ENCODE measurements at regions not wholly inside any gene's neighbourhood (a gene's known extent, or its start where the extent isn't known, plus 50 kb on each side); places are given as distances from the start of the nearest gene placed in this dataset.

- no peak for TF ChIP-seq CTCF (IDR thresholded peaks at IDR 0.05)
- TF ChIP-seq POLR2A (IDR thresholded peaks at IDR 0.05) = no peak
- TF ChIP-seq EP300 (IDR thresholded peaks at IDR 0.05) = no peak
- no peak for TF ChIP-seq POLR2AphosphoS5 (IDR thresholded peaks at IDR 0.05)
- WGBS, 5 donors = 85 to 93% (median 87%) methylated on average over 7 of the region's 7 CpGs
- Histone ChIP-seq H3K4me1 (no peaks in the 10 kb centered on the region), H3K9me3 (peaks cover 6 to 39% (median 35%) of the 10 kb centered on the region in 4 donors), H3K4me3 (no peak overlapping the region), H3K27me3 (peaks cover 0 to 48% (median 8%) of the 10 kb centered on the region in 3 donors), H3K27ac (no peak overlapping the region), H3K36me3 (no peaks in the 10 kb centered on the region)
- no peak for DNase-seq
- intact Hi-C loops (cut with DNase I; ENCODE audit: low total_unique reads) = no loop called here
Observed at GRCh38 chr22:19645905-19646304, 68.4 kb upstream of the SEPTIN5 start.

GRCh38 chr22:19646383-19646782 lies 67.9 kb upstream of the SEPTIN5 start:
- no peak for DNase-seq
- intact Hi-C loops (cut with DNase I; ENCODE audit: low total_unique reads) = no loop called here
- no peaks in the 10 kb centered on the region for H3K36me3 ChIP-seq
- no peak for TF ChIP-seq EP300 (IDR thresholded peaks at IDR 0.05)
- TF ChIP-seq CTCF (IDR thresholded peaks at IDR 0.05) = no peak
- TF ChIP-seq POLR2AphosphoS5 (IDR thresholded peaks at IDR 0.05) = no peak
- no peak for TF ChIP-seq POLR2A (IDR thresholded peaks at IDR 0.05)
- H3K27me3 ChIP-seq = peaks cover 0 to 44% (median 6%) of the 10 kb centered on the region in 3 donors
- no peaks in the 10 kb centered on the region for H3K4me1 ChIP-seq
- no peak overlapping the region for H3K27ac ChIP-seq
- no peak overlapping the region for H3K4me3 ChIP-seq
- H3K9me3 ChIP-seq = peaks cover 6 to 39% (median 35%) of the 10 kb centered on the region in 4 donors
- 70 to 90% (median 83%) methylated on average over 3 of the region's 3 CpGs for WGBS, 5 donors

GRCh38 chr22:19648419-19648929 lies 65.8 kb upstream of the SEPTIN5 start:
- no peak overlapping the region for H3K4me3 ChIP-seq
- no peak overlapping the region for H3K27ac ChIP-seq
- no peaks in the 10 kb centered on the region for H3K36me3 ChIP-seq
- H3K27me3 ChIP-seq = peaks cover 0 to 28% (median 0%) of the 10 kb centered on the region in 3 donors
- WGBS, 5 donors = 64 to 96% (median 94%) methylated on average over 3 of the region's 3 CpGs
- intact Hi-C loops (cut with DNase I; ENCODE audit: low total_unique reads) = no loop called here
- no peaks in the 10 kb centered on the region for H3K4me1 ChIP-seq
- peaks cover 6 to 39% (median 35%) of the 10 kb centered on the region in 4 donors for H3K9me3 ChIP-seq
- no peak for DNase-seq
- TF ChIP-seq POLR2A (IDR thresholded peaks at IDR 0.05) = no peak
- no peak for TF ChIP-seq POLR2AphosphoS5 (IDR thresholded peaks at IDR 0.05)
- TF ChIP-seq EP300 (IDR thresholded peaks at IDR 0.05) = no peak
- no peak for TF ChIP-seq CTCF (IDR thresholded peaks at IDR 0.05)

- intact Hi-C loops (cut with DNase I; ENCODE audit: low total_unique reads) = no loop called here
- Histone ChIP-seq H3K27me3 (no peaks in the 10 kb centered on the region), H3K27ac (no peak overlapping the region), H3K4me3 (no peak overlapping the region), H3K9me3 (peaks cover 6 to 27% (median 24%) of the 10 kb centered on the region in 4 donors), H3K4me1 (no peaks in the 10 kb centered on the region), H3K36me3 (no peaks in the 10 kb centered on the region)
- DNase-seq = no peak
- TF ChIP-seq POLR2AphosphoS5 (IDR thresholded peaks at IDR 0.05) (no peak), EP300 (IDR thresholded peaks at IDR 0.05) (no peak), CTCF (IDR thresholded peaks at IDR 0.05) (no peak), POLR2A (IDR thresholded peaks at IDR 0.05) (no peak)
- 48 to 65% (median 54%) methylated on average over 6 of the region's 6 CpGs for WGBS, 5 donors
Observed at GRCh38 chr22:19652316-19652715, 62.0 kb upstream of the SEPTIN5 start.
